H9 (cell line): ENCODE measurements at regions not wholly inside any gene's neighbourhood (a gene's known extent, or its start where the extent isn't known, plus 50 kb on each side); places are given as distances from the start of the nearest gene placed in this dataset.

Source experiments
- DNase-seq: peaks from one replicate; pipeline ENCODE4 v3.0.0-alpha.2; 2017
- H2AFZ ChIP-seq: one replicate; pipeline ENCODE4 v1.6.1; 2013; ENCODE audit warnings: mild to moderate bottlenecking, low read length, control low read depth, moderate library complexity
- H2AK5ac ChIP-seq: 2 replicates; pipeline ENCODE4 v1.6.1; 2013; ENCODE audit warnings: low read length, control low read depth, mixed read lengths; ENCODE audit not compliant: insufficient read length
- H2BK120ac ChIP-seq: one replicate; pipeline ENCODE4 v1.6.1; 2013; ENCODE audit warnings: low read depth, mild to moderate bottlenecking, low read length, control low read depth, inconsistent platforms; ENCODE audit not compliant: poor library complexity, severe bottlenecking
- H2BK12ac ChIP-seq: 2 replicates; pipeline ENCODE4 v1.6.1; 2013; ENCODE audit warnings: low read length, control low read depth, mixed read lengths, low read depth; ENCODE audit not compliant: insufficient read length
- H2BK15ac ChIP-seq: 2 replicates; pipeline ENCODE4 v1.6.1; 2013; ENCODE audit warnings: low read depth, low read length, control low read depth
- H2BK20ac ChIP-seq: one replicate; pipeline ENCODE4 v1.6.1; 2013; ENCODE audit warnings: low read depth, mild to moderate bottlenecking, low read length, control low read depth, inconsistent platforms; ENCODE audit not compliant: poor library complexity, severe bottlenecking
- H2BK5ac ChIP-seq: 2 replicates; pipeline ENCODE4 v1.6.1; 2013; ENCODE audit warnings: low read length, control low read depth, mixed read lengths; ENCODE audit not compliant: insufficient read length
- H3K14ac ChIP-seq: 2 replicates; pipeline ENCODE4 v1.6.1; 2013; ENCODE audit warnings: low read length, control low read depth; ENCODE audit not compliant: insufficient read depth
- H3K18ac ChIP-seq: 2 replicates; pipeline ENCODE4 v1.6.1; 2013; ENCODE audit warnings: low read depth, mild to moderate bottlenecking, mixed read lengths, low read length, control low read depth; ENCODE audit not compliant: insufficient read length
- H3K23ac ChIP-seq: 2 replicates; pipeline ENCODE4 v1.6.1; 2013; ENCODE audit warnings: low read length, control low read depth, mixed read lengths, low read depth; ENCODE audit not compliant: insufficient read length
- H3K23me2 ChIP-seq: 2 replicates; pipeline ENCODE4 v1.6.1; 2013; ENCODE audit warnings: low read depth, mild to moderate bottlenecking, mixed read lengths, low read length, control low read depth; ENCODE audit not compliant: insufficient read length, poor library complexity, severe bottlenecking
- H3K27ac ChIP-seq: 2 replicates; pipeline ENCODE4 v1.5.1; 2013; ENCODE audit warnings: low read length, control low read depth, mixed read lengths, low read depth; ENCODE audit not compliant: insufficient read length
- H3K27me3 ChIP-seq: 2 replicates; pipeline ENCODE4 v1.6.1; 2013; ENCODE audit warnings: low read length, control low read depth, inconsistent platforms; ENCODE audit not compliant: insufficient read depth
- H3K4ac ChIP-seq: 2 replicates; pipeline ENCODE4 v1.6.1; 2013; ENCODE audit warnings: low read depth, mild to moderate bottlenecking, control low read depth, inconsistent platforms, low read length, moderate library complexity
- H3K4me1 ChIP-seq: 2 replicates; pipeline ENCODE4 v1.6.1; 2013; ENCODE audit warnings: low read length, control low read depth, inconsistent platforms; ENCODE audit not compliant: insufficient read depth
- H3K4me2 ChIP-seq: 2 replicates; pipeline ENCODE4 v1.6.1; 2013; ENCODE audit warnings: low read length, control low read depth, mixed read lengths; ENCODE audit not compliant: insufficient read length, insufficient read depth
- H3K56ac ChIP-seq: 2 replicates; pipeline ENCODE4 v1.6.1; 2013; ENCODE audit warnings: low read depth, mild to moderate bottlenecking, mixed read lengths, low read length, control low read depth; ENCODE audit not compliant: insufficient read length
- H3K79me1 ChIP-seq: 2 replicates; pipeline ENCODE4 v1.6.1; 2013; ENCODE audit warnings: low read depth, mild to moderate bottlenecking, moderate library complexity, low read length, control low read depth, inconsistent platforms; ENCODE audit not compliant: insufficient read depth, poor library complexity, severe bottlenecking
- H3K79me2 ChIP-seq: 2 replicates; pipeline ENCODE4 v1.6.1; 2013; ENCODE audit warnings: low read length, control low read depth, inconsistent platforms; ENCODE audit not compliant: insufficient read depth
- H3K9ac ChIP-seq: 2 replicates; pipeline ENCODE4 v1.6.1; 2013; ENCODE audit warnings: low read length, control low read depth, mixed read lengths; ENCODE audit not compliant: insufficient read length; ENCODE audit errors: extremely low read depth
- H3K9me3 ChIP-seq: one replicate; pipeline ENCODE4 v1.6.1; 2013; ENCODE audit warnings: low read depth, low read length, inconsistent platforms; ENCODE audit not compliant: control insufficient read depth
- H3T11ph ChIP-seq: one replicate; pipeline ENCODE4 v1.6.1; 2013; ENCODE audit warnings: mild to moderate bottlenecking, low read length, control low read depth, inconsistent platforms
- H4K20me1 ChIP-seq: one replicate; pipeline ENCODE4 v1.6.1; 2013; ENCODE audit not compliant: control insufficient read depth, insufficient read length, insufficient read depth
- H4K5ac ChIP-seq: 2 replicates; pipeline ENCODE4 v1.6.1; 2013; ENCODE audit warnings: low read depth, mild to moderate bottlenecking, mixed read lengths, low read length, control low read depth; ENCODE audit not compliant: insufficient read length
- H4K8ac ChIP-seq: replicated peaks from 2 replicates; pipeline ENCODE4 v1.6.1; 2013; ENCODE audit warnings: low read length, control low read depth, mixed read lengths, low read depth; ENCODE audit not compliant: insufficient read length
- H4K91ac ChIP-seq: 2 replicates; pipeline ENCODE4 v1.6.1; 2013; ENCODE audit warnings: low read depth, mild to moderate bottlenecking, moderate library complexity, mixed read lengths, low read length, control low read depth; ENCODE audit not compliant: insufficient read length
- H3K27ac Mint-ChIP-seq, 3 experiments: 2 replicates in 2 of 3; 3 replicates in 1 of 3; pipeline ENCODE4 v1.8.0; 2020 to 2021; ENCODE audit warnings: mixed read lengths in 3 of 3, mild to moderate bottlenecking in 1 of 3, moderate library complexity in 1 of 3
- H3K27me3 Mint-ChIP-seq: 2 replicates; pipeline ENCODE4 v1.8.0; 2021; ENCODE audit warnings: low read depth, mild to moderate bottlenecking, moderate library complexity, mixed read lengths
- H3K36me3 Mint-ChIP-seq, 3 experiments: 2 replicates in 2 of 3; 3 replicates in 1 of 3; pipeline ENCODE4 v1.8.0; 2020 to 2021; ENCODE audit warnings: low read depth in 3 of 3, mixed read lengths in 3 of 3; ENCODE audit not compliant: insufficient read depth in 1 of 3
- H3K4me1 Mint-ChIP-seq, 2 experiments: 2 replicates each; pipeline ENCODE4 v1.8.0; 2020; ENCODE audit warnings: mixed read lengths in 2 of 2
- H3K4me3 Mint-ChIP-seq, 2 experiments: 2 replicates in 1 of 2; 3 replicates in 1 of 2; pipeline ENCODE4 v1.8.0; 2020 to 2021; ENCODE audit warnings: mild to moderate bottlenecking in 2 of 2, mixed read lengths in 2 of 2, moderate library complexity in 1 of 2
- H3K9me3 Mint-ChIP-seq, 2 experiments: 2 replicates in 1 of 2; 3 replicates in 1 of 2; pipeline ENCODE4 v1.8.0; 2020; ENCODE audit warnings: mild to moderate bottlenecking in 2 of 2, mixed read lengths in 2 of 2, moderate library complexity in 1 of 2
- WGBS: extraction: QIAGEN DNeasy Blood & Tissue Kit; methylation state at CpG from one replicate; pipeline ENCODE4 v1.1.7; 2013; ENCODE audit warnings: missing lambda C conversion rate, low lambda C conversion rate, mixed read lengths; ENCODE audit not compliant: insufficient read length; ENCODE audit errors: extremely low coverage; 5-methylcytosine and 5-hydroxymethylcytosine counted together
- TF ChIP-seq, protein P1 (sequence below): fragments of 200-600 bp; sonication (generic); conservative IDR thresholded peaks from 3 replicates; pipeline ENCODE4 v1.8.0; 2021; ENCODE audit warnings: antibody characterized with exemption, mild to moderate bottlenecking

DNA sequence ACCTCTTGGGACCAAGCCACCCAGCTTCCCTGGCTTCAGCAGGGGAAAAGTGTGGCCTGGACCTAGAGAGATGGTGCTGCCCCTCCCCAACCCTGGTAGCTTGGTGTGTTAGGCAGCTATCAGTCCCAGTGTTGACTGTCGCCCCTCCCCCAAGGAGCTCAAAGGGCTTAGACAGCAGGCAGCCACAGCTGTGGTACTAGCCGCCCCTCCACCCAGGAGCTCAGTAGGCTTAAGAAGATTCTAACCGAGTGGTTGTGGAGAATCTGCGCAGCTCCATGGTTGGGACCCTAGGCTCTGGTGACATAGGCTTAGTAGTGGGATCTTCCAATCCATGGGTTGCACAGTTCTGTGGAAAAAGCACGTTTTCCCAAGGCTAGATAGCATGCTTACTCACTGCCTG lies 458.4 kb upstream of the LRRC4C start:
- Histone ChIP-seq H2BK15ac (no peak overlapping the region), H2BK120ac (no peak overlapping the region), H2AK5ac (no peak overlapping the region), H3K4me1 (peaks cover 3% of the 10 kb centered on the region; the same call in 1 of the 2 replicates), H2BK5ac (no peak overlapping the region), H3K27me3 (no peaks in the 10 kb centered on the region), H3K79me1 (no peaks in the 10 kb centered on the region), H3K9ac (no peak overlapping the region), H2BK20ac (no peak overlapping the region), H4K8ac (no peak overlapping the region), H3K14ac (no peak overlapping the region), H4K5ac (no peak overlapping the region), H3K27ac (no peak overlapping the region), H3K56ac (no peak overlapping the region), H2BK12ac (no peak overlapping the region), H3K23me2 (no peaks in the 10 kb centered on the region), H2AFZ (no peak overlapping the region), H3K18ac (no peak overlapping the region), H3K79me2 (no peaks in the 10 kb centered on the region), H3T11ph (no peak overlapping the region), H3K23ac (no peak overlapping the region), H3K4ac (no peak overlapping the region), H3K9me3 (no peaks in the 10 kb centered on the region), H4K20me1 (no peaks in the 10 kb centered on the region), H3K4me2 (no peak overlapping the region), H4K91ac (no peak overlapping the region)
- TF ChIP-seq, protein P1, sequence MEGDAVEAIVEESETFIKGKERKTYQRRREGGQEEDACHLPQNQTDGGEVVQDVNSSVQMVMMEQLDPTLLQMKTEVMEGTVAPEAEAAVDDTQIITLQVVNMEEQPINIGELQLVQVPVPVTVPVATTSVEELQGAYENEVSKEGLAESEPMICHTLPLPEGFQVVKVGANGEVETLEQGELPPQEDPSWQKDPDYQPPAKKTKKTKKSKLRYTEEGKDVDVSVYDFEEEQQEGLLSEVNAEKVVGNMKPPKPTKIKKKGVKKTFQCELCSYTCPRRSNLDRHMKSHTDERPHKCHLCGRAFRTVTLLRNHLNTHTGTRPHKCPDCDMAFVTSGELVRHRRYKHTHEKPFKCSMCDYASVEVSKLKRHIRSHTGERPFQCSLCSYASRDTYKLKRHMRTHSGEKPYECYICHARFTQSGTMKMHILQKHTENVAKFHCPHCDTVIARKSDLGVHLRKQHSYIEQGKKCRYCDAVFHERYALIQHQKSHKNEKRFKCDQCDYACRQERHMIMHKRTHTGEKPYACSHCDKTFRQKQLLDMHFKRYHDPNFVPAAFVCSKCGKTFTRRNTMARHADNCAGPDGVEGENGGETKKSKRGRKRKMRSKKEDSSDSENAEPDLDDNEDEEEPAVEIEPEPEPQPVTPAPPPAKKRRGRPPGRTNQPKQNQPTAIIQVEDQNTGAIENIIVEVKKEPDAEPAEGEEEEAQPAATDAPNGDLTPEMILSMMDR = no peak
- DNase-seq = no peak
- Mint-ChIP-seq H3K27ac (no peak overlapping the region), H3K36me3 (peaks cover 14 to 47% (median 22%) of the 10 kb centered on the region in 3 experiments), H3K4me3 (no peak overlapping the region), H3K4me1 (peaks cover 17 to 18% of the 10 kb centered on the region in 2 experiments), H3K27me3 (no peaks in the 10 kb centered on the region), H3K9me3 (peaks cover 33 to 42% of the 10 kb centered on the region in 2 experiments)
- WGBS = no CpG with 5 or more reads among the region's 5 CpGs
